ENCODE measurements at regions not wholly inside any gene's neighbourhood (a gene's known extent, or its start where the extent isn't known, plus 50 kb on each side); places are given as distances from the start of the nearest gene placed in this dataset.
"Not testable (repeated sequence)": the region's sequence is repeated elsewhere in the genome, so short reads cannot be mapped to it uniquely, and the experiment has no call there.

- no peaks in the 10 kb centered on the region for H3K27me3 ChIP-seq (replicated peaks; ENCODE audit: control insufficient read depth, insufficient read depth, low read length)
- no peaks in the 10 kb centered on the region for H3K36me3 ChIP-seq (ENCODE audit: control insufficient read depth, insufficient read depth, low read length, severe bottlenecking)
- no peak overlapping the region for H3K9ac ChIP-seq (ENCODE audit: low read length)
- no peaks in the 10 kb centered on the region for H3K9me3 ChIP-seq (ENCODE audit: control insufficient read depth, low read length)
- no peaks in the 10 kb centered on the region for H3K4me1 ChIP-seq (ENCODE audit: control insufficient read depth, insufficient read depth, low read length)
- H3K4me3 ChIP-seq (ENCODE audit: low read length): no peak overlapping the region
- no peak for DNase-seq (ENCODE audit: low read depth)
Observed at GRCh38 chr9:65403721-65404120, 118.7 kb upstream of the FOXD4L5 start.

DNA sequence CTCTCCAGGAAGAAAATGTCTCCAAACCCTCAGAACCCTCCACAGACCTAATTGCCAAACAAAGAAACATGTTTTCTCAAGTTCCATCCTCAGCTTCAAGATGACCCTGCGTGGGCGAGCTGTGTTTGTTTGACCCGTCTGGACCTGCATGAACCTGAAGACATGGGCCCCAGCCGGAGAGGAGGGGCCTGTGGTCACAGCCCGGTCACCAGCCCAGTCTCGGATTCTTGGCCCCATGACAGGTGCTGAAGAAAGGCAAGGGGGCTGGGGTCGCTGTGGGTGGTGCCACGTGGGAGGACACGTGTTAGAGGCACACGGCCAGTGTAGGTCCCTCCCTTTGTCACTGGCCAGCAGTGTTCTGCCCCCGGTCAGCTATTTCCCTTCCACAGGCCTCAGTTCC, 118.1 kb upstream of the FOXD4L5 start:
- H3K9me3 ChIP-seq (ENCODE audit: control insufficient read depth, low read length); H3K9ac ChIP-seq (ENCODE audit: low read length); H3K36me3 ChIP-seq (ENCODE audit: control insufficient read depth, insufficient read depth, low read length, severe bottlenecking); H3K27me3 ChIP-seq (replicated peaks; ENCODE audit: control insufficient read depth, insufficient read depth, low read length); H3K4me3 ChIP-seq (ENCODE audit: low read length); DNase-seq (ENCODE audit: low read depth); H3K4me1 ChIP-seq (ENCODE audit: control insufficient read depth, insufficient read depth, low read length): not testable (repeated sequence)

GRCh38 chr9:65402206-65402870, 117.3 kb upstream of the FOXD4L5 start:
- not testable (repeated sequence) for H3K9ac ChIP-seq (ENCODE audit: low read length); H3K27me3 ChIP-seq (replicated peaks; ENCODE audit: control insufficient read depth, insufficient read depth, low read length); H3K4me3 ChIP-seq (ENCODE audit: low read length); DNase-seq (ENCODE audit: low read depth); H3K4me1 ChIP-seq (ENCODE audit: control insufficient read depth, insufficient read depth, low read length); H3K36me3 ChIP-seq (ENCODE audit: control insufficient read depth, insufficient read depth, low read length, severe bottlenecking); H3K9me3 ChIP-seq (ENCODE audit: control insufficient read depth, low read length)

GRCh38 chr9:65401456-65402045, 116.5 kb upstream of the FOXD4L5 start:
- H3K9ac ChIP-seq (ENCODE audit: low read length); H3K27me3 ChIP-seq (replicated peaks; ENCODE audit: control insufficient read depth, insufficient read depth, low read length); DNase-seq (ENCODE audit: low read depth); H3K4me1 ChIP-seq (ENCODE audit: control insufficient read depth, insufficient read depth, low read length); H3K9me3 ChIP-seq (ENCODE audit: control insufficient read depth, low read length); H3K36me3 ChIP-seq (ENCODE audit: control insufficient read depth, insufficient read depth, low read length, severe bottlenecking); H3K4me3 ChIP-seq (ENCODE audit: low read length): not testable (repeated sequence)

DNA sequence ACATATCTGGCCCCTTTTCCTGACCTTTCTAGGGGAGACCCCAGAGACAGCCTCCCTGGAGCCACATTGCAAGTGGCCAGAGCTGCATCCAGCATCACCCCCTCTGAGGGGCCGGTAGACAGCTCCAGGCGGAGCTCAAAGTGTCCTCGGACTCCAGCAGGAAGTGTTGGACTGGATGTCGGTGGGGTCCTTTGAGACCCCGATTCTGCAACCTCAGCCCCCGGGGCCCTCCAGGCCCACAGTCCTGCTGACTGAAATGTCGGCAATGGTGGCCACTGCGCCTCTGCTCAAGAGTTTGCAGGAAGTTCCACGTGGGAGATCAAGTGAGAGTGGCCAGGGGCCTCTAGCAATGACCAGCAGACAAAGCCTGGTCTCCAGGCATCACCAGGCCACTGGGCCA, 115.9 kb upstream of the FOXD4L5 start:
- Histone ChIP-seq H3K9ac (ENCODE audit: low read length) (no peak overlapping the region), H3K4me1 (ENCODE audit: control insufficient read depth, insufficient read depth, low read length) (no peaks in the 10 kb centered on the region), H3K36me3 (ENCODE audit: control insufficient read depth, insufficient read depth, low read length, severe bottlenecking) (no peaks in the 10 kb centered on the region), H3K9me3 (ENCODE audit: control insufficient read depth, low read length) (no peaks in the 10 kb centered on the region), H3K27me3 (replicated peaks; ENCODE audit: control insufficient read depth, insufficient read depth, low read length) (no peaks in the 10 kb centered on the region), H3K4me3 (ENCODE audit: low read length) (no peak overlapping the region)
- DNase-seq (ENCODE audit: low read depth): no peak

GRCh38 chr9:65397763-65398719, 113.0 kb upstream of the FOXD4L5 start:
- not testable (repeated sequence) for H3K4me1 ChIP-seq (ENCODE audit: control insufficient read depth, insufficient read depth, low read length); DNase-seq (ENCODE audit: low read depth); H3K9ac ChIP-seq (ENCODE audit: low read length); H3K9me3 ChIP-seq (ENCODE audit: control insufficient read depth, low read length); H3K36me3 ChIP-seq (ENCODE audit: control insufficient read depth, insufficient read depth, low read length, severe bottlenecking); H3K4me3 ChIP-seq (ENCODE audit: low read length); H3K27me3 ChIP-seq (replicated peaks; ENCODE audit: control insufficient read depth, insufficient read depth, low read length)

- H3K4me3 ChIP-seq (ENCODE audit: low read length); H3K27me3 ChIP-seq (replicated peaks; ENCODE audit: control insufficient read depth, insufficient read depth, low read length); H3K9me3 ChIP-seq (ENCODE audit: control insufficient read depth, low read length); H3K9ac ChIP-seq (ENCODE audit: low read length); DNase-seq (ENCODE audit: low read depth); H3K36me3 ChIP-seq (ENCODE audit: control insufficient read depth, insufficient read depth, low read length, severe bottlenecking); H3K4me1 ChIP-seq (ENCODE audit: control insufficient read depth, insufficient read depth, low read length): not testable (repeated sequence)
Observed at GRCh38 chr9:65397226-65397625, 112.2 kb upstream of the FOXD4L5 start.

- H3K9me3 ChIP-seq (ENCODE audit: control insufficient read depth, low read length); H3K36me3 ChIP-seq (ENCODE audit: control insufficient read depth, insufficient read depth, low read length, severe bottlenecking); DNase-seq (ENCODE audit: low read depth); H3K27me3 ChIP-seq (replicated peaks; ENCODE audit: control insufficient read depth, insufficient read depth, low read length); H3K9ac ChIP-seq (ENCODE audit: low read length); H3K4me1 ChIP-seq (ENCODE audit: control insufficient read depth, insufficient read depth, low read length); H3K4me3 ChIP-seq (ENCODE audit: low read length): not testable (repeated sequence)
Observed at GRCh38 chr9:65396601-65397000, 111.6 kb upstream of the FOXD4L5 start.

GRCh38 chr9:65395789-65396188, 110.8 kb upstream of the FOXD4L5 start:
- not testable (repeated sequence) for DNase-seq (ENCODE audit: low read depth); H3K9me3 ChIP-seq (ENCODE audit: control insufficient read depth, low read length); H3K4me3 ChIP-seq (ENCODE audit: low read length); H3K36me3 ChIP-seq (ENCODE audit: control insufficient read depth, insufficient read depth, low read length, severe bottlenecking); H3K9ac ChIP-seq (ENCODE audit: low read length); H3K27me3 ChIP-seq (replicated peaks; ENCODE audit: control insufficient read depth, insufficient read depth, low read length); H3K4me1 ChIP-seq (ENCODE audit: control insufficient read depth, insufficient read depth, low read length)

DNA sequence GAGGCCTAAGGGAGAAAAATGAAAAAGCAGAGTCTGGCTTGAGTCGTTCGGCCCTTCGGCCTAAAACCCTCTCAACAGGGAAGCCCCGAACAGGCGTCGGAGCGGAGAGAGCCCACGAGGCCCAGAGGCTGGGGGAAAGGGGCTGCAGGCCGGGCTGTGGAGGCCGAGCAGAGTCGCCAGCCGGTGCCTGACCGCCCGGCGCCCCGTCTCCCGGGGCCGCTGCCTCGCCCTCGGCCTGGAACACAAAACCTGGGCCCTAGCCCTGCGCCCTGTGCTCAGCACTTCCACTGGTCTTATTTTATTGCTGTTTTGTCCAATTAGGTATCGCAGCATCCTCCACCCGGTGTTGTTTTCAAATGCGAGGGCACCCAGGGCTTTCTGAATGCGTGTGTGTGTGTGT, 110.1 kb upstream of the FOXD4L5 start:
- H3K9me3 ChIP-seq (ENCODE audit: control insufficient read depth, low read length); H3K27me3 ChIP-seq (replicated peaks; ENCODE audit: control insufficient read depth, insufficient read depth, low read length); H3K4me1 ChIP-seq (ENCODE audit: control insufficient read depth, insufficient read depth, low read length); DNase-seq (ENCODE audit: low read depth); H3K4me3 ChIP-seq (ENCODE audit: low read length); H3K9ac ChIP-seq (ENCODE audit: low read length); H3K36me3 ChIP-seq (ENCODE audit: control insufficient read depth, insufficient read depth, low read length, severe bottlenecking): not testable (repeated sequence)

GRCh38 chr9:65393111-65393810, 108.3 kb upstream of the FOXD4L5 start:
- H3K36me3 ChIP-seq (ENCODE audit: control insufficient read depth, insufficient read depth, low read length, severe bottlenecking); H3K4me3 ChIP-seq (ENCODE audit: low read length); DNase-seq (ENCODE audit: low read depth); H3K27me3 ChIP-seq (replicated peaks; ENCODE audit: control insufficient read depth, insufficient read depth, low read length); H3K4me1 ChIP-seq (ENCODE audit: control insufficient read depth, insufficient read depth, low read length); H3K9me3 ChIP-seq (ENCODE audit: control insufficient read depth, low read length); H3K9ac ChIP-seq (ENCODE audit: low read length): not testable (repeated sequence)

Measured in adipocyte (in vitro differentiated cells).